Renal cortical epithelial cell (primary cell): ENCODE measurements at regions not wholly inside any gene's neighbourhood (a gene's known extent, or its start where the extent isn't known, plus 50 kb on each side); places are given as distances from the start of the nearest gene placed in this dataset.
A peak's percentile ranks its signal among the peaks of the same experiment; 100 is the strongest.
"Not testable (repeated sequence)": the region's sequence is repeated elsewhere in the genome, so short reads cannot be mapped to it uniquely, and the experiment has no call there.

ENCODE experiments used
- DNase-seq: peaks from one replicate; pipeline ENCODE4 v3.0.0-alpha.2; 2011; ENCODE audit warnings: low read depth

DNA sequence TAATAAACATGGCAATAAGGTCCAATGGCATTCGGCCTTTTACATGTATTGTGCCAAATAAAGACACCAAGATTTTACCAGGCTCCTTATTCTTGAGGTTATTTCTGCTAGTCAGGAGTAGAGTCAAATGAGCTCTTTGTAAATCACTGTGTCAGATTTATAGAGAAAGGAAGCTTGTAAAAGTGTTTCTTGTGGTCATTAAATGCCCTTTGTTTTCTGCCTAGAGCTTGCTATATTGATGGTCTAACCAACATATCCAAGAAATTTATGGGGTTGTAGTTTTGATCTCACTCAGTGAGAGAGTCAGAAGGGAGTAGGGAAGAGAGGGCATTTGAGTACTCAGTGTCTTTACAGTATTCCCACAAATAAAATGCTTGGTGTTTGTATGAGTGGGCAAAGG lies 86.2 kb upstream of the FRMPD4 start:
- no peak for DNase-seq

- DNase-seq, result no peak
Observed at GRCh38 chrX:12058087-12058486, 80.2 kb upstream of the FRMPD4 start.

GRCh38 chrX:12060489-12061260 lies 77.6 kb upstream of the FRMPD4 start:
- no peak for DNase-seq

DNA sequence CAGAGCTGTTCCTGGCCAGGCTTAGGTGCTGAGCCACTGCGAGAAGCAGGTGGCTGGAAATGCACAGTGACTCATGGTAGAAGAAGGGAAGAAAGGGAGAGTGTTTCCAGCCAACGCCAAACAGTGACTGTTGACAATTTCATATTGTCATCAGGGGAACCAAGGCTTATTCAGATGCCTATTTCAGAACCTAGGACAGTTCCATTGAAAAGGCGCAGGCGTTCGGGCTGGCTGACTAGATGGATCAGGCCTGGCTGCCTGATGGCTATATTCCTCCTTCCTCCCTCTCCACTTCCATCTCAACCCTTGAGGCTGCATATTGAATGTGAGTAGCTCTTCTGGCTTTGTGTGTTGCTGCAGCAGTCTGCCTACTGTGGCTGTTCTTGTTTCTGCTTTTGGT lies 73.0 kb upstream of the FRMPD4 start:
- DNase-seq, result peak; percentile 26

- peak; percentile 8 for DNase-seq
Observed at GRCh38 chrX:12076046-12076445, 62.2 kb upstream of the FRMPD4 start.

DNA sequence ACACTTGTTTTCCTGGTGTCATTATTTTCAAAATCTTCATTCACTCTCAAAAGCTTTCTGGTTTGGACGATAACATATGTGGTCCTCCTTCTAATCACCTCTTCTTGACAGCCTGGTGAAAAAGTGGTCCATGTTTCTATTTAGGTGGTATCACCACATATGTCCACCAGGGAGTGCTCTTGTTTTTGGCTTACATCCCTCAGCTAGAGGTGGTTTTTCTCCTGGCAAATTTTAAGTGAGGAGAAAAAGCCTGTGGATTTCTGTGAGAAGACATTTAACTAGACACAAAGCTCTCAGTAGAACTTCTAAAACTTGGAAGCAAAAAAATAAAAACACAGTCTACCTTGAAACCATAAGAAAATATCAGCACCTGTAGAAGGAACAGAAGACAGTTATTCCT lies 58.0 kb upstream of the FRMPD4 start:
- DNase-seq, result peak; percentile 45

DNA sequence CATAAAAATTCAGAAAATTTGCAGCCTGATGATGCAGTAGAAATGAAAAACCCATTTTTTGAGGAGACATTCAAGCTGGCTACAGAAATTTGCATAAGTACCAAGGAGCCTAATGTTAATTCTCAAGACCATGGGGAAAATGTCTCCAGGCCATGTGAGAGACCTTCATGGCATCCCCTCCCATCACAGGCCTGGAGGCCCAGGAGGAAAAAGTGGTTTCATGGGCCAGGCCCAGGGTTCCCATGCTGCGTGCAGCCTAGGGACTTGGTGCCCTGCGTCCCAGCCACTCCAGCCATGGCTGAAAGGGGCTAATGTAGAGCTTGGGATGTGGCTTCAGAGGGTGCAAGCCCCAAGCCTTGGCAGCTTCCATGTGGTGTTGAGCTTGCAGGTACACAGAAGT lies 55.3 kb upstream of the FRMPD4 start:
- not testable (repeated sequence) for DNase-seq
